NCI-H1930 (cell line): ENCODE measurements at regions not wholly inside any gene's neighbourhood (a gene's known extent, or its start where the extent isn't known, plus 50 kb on each side); places are given as distances from the start of the nearest gene placed in this dataset.

Source experiments
- DNase-seq, 2 experiments: peaks; one replicate each; lab custom pipeline; 2025; lab: John Stamatoyannopoulos, UW

DNA sequence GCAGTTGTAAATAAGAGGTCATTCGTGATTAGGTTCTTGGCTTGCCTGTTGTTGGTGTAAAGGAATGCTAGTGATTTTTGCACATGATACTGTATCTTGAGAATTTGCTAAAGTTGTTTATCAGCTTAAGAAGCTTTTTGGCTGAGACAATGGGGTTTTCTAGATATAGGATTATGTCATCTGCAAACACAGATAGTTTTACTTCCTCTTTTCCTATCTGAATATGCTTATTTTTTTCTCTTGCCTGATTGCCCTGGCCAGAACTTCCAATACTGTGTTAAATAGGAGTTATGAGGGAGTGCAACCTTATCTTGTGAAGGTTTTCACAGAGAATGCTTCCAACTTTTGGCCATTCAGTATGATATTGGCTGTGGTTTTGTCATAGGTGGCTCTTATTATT lies 576.1 kb upstream of the RGS18 start:
- no peak for DNase-seq

DNA sequence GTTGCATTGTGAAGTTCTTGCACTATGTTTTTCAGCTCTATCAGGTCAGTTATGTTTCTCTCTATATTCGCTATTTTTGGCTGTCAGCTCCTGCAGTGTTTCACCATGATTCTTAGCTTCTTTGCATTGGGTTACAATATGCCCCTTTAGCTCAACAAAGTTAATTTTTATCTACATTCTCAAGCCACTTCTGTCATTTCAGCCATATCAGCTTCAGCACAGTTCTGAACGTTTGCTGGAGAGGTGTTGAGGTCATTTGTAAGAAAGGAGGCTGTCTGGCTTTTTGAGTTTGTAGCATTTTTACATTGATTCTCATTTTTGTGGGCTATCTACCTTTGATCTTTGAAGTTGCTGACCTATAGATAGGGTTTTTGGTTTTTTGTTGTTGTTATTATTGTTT lies 573.2 kb upstream of the RGS18 start:
- no peak for DNase-seq

DNA sequence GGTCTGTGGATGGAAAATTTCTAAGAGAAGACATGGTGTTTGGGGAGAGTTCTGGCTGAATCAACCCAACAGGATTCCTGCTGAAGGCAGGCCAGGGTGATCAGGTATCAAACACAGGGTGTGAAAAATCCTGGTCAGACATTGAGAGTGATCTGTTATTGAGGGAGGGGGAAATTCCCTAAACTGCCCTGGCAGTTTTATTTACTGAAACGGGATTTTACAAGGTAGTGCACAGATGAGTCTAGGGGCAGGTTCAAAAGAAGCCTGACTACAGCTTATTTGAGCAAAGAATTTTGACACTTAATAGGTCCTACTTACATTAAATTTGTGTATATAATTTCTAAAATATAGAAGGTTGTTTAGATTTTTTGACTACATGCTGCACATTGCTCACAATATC lies 569.4 kb upstream of the RGS18 start:
- no peak for DNase-seq

DNA sequence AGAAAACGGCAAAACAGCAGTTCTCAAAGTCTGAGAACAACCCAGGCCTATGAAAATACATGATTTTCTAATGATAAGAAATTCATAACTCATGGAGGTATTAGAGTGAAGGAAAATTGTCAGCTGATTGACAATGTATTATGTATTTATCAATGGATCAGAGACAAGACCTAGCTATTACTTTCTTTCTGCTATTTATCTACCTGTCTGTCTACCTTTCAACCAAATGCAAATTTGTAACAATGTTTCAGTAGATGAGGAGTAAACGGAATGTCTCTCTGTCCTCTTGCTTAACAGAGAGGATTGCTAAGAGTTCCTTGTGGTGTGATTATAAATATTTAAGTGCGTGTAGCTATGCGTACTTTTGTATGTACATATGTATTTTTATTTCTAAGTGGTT lies 568.7 kb upstream of the RGS18 start:
- DNase-seq: no peak

DNA sequence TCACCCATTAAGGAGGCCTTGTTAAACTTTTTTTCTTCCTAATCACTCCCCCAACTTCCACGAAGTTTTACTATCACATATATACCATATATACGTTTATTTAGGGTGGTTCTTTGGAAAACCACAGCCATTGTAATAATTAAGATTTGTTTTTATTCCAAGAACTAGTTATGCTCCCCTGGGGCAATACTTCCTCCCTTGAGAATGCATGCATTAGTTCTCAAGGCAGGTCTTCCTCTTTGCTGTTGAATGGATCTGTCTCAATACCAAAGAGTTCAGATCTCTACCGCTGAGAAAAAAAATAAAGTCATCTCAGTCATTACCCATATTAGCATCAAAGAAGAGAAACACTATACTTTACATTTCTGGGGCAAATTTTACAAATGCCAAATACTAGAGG lies 567.7 kb upstream of the RGS18 start:
- DNase-seq: no peak

DNA sequence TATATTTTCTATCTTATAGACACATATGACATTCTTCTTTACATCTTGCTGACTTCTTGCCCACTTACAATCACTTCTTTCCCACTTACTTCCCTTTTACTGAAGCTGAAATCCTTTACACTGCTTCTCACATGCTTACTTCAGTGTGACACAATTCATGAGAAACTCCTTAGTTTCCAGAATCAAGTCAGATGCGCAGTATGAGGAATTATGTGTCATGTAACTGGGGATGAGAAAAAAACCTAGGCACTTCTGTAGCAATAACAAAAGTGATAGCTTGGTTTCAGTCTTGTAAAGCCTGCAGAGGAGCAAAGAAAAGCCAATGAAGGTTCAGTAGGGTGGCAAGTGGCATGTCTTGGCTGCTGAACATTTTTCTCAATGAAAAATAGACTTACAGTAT lies 566.2 kb upstream of the RGS18 start:
- no peak for DNase-seq

DNA sequence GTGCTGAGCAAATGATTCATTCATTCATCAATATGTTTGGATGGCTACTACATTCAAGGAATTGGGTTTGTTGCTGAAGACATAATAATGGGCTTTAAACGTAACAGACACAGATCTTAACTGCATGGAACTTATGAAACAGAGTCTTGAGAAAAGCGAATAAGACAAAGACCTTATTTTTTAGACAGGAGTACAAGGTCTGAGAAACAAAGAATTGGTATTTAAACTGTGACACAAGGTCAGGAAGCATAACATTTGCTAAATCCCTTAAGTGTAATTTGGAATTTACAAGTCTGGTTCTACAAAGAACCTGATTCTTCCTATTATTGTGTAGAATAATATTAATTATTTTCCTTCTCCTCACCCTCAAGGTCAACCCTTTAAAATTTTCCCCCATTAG lies 565.4 kb upstream of the RGS18 start:
- DNase-seq: no peak

DNA sequence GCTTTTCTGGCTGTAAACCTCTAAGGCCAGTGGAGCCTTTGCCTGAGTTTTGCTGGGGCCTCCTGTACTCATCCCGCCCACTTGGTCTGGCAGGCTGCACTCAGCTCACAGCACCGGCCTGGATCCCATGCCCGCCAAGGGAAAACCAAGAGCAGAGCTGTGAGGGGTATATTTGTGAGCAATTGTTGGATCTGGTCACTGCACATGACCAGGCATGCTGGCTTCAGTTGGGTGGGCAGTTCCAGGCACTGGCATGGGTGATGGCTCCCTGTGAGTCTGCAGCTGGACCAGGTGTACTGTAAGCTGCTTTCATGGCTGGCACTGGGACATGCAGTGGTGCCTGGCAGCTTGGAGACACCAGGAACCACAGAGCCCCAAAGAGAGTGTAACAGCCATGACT lies 563.1 kb upstream of the RGS18 start:
- DNase-seq: no peak

DNA sequence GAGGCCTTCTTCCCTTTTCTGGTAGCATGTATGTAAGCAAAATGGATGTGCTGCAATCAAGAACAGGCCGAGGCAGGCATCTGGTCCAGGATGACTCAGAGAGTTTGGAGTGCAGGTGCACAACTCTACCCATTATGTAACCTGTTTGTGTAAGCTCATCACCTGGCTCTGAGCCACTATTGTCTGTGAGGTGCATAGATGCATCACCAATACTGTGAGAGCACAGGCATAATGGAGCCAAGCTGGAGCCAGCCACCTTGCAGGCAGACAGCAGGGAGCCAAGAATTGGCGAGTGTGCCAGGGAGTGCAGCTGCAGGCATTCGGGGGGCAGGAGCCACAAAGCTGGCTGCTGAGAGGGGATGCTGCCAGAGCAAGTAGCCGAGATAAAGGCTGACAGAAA lies 549.9 kb upstream of the RGS18 start:
- DNase-seq: no peak

DNA sequence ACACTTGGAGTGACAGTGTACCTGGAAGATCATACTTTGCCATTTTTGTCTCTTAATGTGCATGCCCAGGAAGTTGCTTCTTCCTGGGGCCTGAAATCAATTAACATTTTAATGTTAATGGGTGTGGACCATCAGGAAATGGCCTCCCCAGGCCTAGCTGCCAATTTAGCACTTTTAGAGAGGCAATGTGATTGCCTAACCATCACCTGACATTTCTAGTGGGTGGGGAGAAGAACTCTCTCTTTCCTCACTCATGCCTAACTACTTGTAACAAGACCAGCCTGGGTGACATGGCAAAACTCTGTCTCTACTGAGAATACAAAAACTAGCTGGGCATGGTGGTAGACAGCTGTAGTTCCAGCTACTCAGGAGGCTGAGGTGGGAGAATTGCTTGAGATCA lies 549.0 kb upstream of the RGS18 start:
- DNase-seq: no peak

DNA sequence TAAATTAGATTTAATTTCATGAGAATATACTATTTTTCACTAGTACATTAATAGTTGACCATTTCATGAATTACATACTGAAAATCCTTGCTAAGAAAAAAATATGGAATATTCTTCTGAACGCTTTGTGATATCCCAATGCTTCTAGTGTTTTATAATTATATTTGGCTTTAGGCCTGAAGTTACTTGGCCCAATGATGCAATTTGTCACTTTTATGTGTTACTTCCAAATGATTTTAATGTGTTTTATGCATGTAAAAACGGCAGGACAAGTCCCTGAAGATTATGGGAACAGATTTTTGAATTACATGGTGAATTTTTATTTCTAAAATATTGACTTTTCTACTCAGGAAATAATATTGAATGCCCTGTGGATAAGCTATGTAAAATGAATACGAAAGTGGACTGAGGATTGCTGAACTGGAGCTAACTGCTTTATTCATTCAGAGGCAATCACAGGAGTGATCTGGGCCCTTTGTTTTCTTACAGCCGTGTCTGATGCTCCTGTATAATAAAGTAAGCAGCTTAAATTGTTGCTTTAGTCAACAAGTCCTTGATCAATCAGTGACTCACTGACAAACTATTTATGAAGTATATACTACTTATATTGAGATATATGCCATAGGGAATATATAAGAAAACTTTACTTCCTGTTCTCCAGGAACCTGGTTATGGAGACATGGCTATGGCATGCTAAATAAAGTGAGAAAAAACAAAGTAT lies 543.0 kb upstream of the RGS18 start:
- DNase-seq: no peak

DNA sequence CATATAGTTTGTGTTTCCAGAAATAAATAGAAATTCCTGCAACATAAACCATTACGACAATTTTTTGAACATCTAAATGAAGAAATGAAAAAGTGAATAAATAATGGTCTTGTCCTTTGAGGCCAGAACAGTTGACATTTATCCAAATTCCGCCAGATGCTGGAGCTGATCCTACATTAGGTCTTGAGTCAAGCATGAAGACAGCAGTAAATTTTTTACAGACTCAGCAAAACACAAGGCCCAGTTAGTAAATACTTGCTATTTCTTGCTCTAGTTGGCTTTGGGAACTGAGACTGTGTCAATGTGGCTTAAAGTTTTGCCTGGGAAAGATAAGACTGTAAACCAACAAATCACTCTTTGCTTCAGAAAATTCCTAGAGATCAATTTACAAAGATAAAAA lies 540.1 kb upstream of the RGS18 start:
- DNase-seq: no peak

DNA sequence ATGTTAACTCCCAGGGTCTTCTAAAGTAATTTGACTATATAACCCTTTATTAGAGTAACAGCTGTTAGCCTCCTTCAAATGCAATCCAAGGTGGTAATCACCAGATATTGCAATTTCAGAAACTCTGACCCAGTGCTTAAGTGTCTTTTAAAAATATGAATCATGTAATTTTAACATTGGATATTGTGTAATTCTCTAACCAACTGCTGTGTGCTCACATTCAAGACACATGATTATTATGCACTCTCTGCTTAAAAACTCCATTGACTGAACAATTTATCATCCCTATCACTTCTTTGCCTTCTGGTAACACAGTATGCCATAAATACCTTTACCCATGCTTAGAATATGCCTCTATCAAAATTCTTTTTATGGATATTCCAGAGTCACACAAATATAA lies 537.4 kb upstream of the RGS18 start:
- DNase-seq: no peak

DNA sequence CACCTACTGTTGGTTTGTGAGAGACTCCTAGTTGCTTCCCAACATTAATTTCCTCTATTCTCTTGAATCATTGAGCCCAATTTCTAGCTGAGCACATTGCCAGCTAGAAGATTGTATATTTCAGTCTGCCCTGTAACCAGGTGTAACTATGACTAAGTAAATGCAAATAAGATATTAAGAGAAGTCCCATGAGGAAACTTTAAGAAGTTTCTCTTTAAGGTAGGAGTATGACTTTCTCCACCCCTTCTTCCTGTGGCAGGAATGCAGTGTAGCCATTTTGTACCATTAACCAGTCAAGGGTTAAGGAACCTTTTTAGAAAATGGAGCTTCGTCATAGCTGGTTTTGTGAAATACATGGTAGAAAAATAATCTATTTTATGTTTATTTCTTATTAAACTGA lies 534.2 kb upstream of the RGS18 start:
- no peak for DNase-seq

DNA sequence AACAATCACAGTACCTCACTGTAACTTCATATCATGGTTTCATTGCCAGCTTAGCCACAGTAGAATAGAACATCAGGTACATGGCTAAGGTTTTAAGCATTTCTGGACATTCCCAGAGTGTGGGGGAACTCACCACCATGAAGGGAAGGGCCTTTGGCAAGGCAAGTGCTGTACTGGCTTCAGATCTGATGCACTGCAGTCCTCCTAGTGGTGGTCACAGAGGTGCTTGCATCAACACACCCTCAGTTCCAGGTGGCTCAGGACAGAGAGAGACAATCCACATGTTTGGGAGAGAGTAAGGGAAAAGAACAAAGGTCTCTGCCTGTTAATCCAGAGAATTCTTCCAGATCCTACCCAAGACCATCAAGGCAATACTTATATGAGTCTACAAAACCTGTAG lies 528.4 kb upstream of the RGS18 start:
- DNase-seq: no peak

DNA sequence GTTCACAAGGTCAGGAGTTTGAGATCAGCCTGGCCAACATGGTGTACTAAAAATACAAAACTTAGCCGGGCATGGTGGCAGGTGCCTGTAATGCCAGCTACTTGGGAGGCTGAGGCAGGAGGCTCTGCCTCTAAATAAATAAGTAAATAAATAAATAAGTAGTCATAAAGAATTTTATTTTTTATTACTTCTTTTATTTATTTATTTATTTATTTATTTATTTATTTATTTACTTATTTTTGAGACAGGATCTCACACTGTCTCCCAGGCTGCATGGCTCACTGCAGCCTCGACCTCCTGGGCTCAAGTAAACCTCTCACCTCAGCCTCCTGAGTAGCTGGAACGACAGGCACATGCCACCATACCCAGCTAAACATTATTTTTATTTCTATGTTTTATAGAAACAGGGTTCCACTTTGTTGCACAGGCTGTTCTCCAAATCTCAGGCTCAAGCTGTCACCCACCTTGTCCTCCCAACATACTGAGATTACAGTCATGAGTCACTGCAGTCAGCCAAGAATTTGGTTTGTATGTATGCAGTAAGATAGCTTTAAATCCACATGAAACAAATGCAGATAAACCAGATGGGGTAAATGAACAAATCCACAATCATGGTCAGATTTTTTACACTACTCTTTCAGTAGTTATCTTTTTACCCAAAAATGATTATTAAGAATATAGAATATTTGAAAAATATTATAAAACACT lies 523.3 kb upstream of the RGS18 start:
- DNase-seq: no peak

DNA sequence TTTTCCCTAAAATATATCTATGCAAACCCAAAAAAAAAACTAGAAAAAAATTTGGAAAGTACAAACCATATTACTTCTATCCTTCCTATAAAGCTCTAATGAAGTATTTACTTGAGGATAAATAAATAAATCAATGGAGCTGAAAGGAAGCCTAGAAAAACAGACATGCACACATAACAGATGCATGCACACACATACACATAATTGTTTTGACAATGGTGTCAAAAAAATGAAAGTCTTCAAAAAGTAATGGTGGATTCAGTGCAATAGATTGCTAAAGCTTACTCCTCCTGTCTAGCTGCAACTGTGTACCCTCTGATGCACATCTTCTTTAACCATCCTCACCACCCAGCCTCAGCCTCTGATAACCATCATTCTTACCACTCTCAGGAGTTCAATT lies 521.9 kb upstream of the RGS18 start:
- no peak for DNase-seq

DNA sequence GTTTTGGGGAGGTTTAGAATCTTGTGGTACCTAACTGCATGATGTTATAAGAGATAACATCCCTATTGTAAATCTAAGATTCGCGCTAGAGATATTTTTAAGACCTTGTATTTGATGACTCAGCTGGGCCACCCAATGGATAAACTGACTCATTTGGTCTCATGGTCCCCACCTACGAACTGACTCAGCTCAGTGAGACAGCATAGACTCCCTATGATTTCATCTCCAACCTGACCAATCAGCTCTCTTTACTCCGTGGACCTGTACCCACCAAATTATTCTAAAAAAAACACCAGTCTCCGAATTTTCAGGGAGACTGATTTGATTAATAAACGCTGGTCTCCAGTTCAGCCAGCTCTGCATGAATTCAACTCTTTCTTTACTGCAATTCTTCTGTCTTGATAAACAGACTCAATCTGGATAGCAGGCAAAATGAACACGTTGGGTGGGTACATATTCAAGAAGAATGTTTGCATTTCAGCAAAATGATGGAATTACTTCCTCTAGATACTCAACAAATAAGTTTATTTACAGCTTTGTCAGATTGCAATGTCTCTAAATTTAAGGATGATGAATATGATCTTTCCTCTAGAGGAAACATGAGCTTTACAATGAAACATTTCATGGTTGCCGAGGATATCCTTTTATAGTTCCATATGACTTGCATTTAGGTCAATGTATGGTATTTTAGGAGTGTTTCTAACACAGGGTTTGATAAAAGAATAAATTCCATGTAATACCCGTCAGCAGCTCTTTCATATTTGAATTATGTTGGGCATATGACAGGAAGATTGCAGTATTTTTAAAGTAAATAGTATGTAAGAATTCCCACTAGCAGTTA lies 516.6 kb upstream of the RGS18 start:
- no peak for DNase-seq

DNA sequence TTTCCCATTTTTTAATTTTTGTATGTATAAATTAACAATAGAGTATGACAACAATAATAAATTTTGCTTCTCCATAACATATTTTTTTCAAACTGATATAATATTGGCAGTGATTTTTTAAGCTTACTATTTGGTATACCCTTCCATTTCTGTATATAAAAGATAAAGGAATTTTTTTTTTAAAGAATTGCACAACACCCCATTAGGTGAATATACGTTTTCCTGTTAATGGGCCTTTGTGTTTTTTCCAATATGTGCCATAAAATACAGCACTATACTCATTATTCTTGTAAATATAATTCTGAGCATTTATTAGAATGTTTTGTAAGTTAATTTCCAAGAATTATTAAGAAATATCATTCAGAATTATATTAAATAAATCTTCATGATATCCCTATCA lies 515.2 kb upstream of the RGS18 start:
- DNase-seq: no peak

DNA sequence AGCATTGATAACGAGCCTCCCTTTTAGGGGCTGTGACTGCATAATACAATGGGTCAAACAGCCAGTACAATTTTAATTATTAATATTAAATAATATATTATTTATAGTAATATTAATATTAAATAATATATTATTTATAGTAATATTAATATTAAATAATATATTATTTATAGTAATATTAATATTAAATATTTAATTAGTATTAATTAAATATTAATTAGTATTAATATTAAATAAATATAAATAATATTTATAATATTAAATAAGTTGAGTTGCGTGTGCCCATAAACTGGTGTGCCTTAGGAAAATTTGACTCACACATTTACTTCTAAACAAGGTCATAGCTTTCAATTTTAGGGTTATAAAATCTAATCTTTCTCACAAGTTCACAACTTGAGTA lies 509.3 kb upstream of the RGS18 start:
- DNase-seq: no peak

DNA sequence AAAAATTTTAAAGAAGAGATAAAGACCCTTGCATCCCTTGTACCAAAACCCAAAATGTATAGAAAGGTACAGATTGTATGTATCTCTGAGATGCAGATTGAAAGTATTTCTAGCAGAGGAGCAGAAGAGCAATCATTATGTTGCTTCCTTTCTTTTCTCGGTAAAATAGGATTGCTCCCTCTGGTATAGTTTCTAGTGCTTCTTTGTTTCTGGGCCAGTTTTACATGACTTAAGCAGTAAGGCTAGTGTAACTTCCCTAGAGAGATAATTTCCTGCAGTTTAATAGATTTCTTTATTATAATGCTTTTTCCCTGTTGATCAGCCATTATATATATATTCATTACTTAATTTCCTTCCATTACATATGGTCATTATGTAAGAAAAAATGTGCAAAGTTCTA lies 496.2 kb upstream of the RGS18 start:
- no peak for DNase-seq

DNA sequence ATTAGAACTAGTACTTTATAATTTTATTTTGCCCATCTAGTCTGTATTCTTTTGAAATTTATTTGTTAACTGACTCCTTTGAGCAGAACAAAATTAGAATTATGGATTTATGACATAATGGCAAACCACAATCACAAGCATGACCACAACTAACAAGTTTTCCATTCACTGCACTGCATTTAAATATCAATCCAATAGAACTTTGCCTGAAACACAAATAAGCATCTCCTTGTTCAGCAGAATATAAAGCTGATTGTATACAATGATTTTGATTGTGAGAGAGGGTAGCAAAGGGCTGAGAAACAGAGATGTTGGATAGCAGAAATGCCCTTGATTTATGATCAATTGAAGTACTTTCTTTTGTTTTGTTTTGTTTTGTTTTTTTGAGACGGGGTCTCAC lies 495.5 kb upstream of the RGS18 start:
- no peak for DNase-seq

DNA sequence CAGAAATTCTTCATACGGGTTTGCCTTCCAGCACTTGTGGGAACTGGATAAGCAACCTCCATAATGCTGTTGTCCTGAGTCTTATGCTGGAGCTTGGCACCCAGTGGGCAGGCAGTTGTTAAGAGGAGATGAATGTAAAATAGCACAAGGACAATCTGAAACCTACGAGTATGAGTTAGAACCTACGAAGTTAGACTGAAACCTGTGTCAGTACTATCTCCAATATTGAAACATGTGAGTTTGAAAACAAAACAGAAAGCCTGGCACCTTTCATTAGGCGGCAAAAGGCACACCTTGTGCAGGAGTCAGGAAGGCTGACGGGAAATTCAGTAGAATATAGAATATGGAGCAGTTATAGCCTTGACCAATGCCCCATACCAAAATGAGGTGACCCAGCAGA lies 489.7 kb upstream of the RGS18 start:
- DNase-seq: no peak
